ENCODE measurements at regions not wholly inside any gene's neighbourhood (a gene's known extent, or its start where the extent isn't known, plus 50 kb on each side); places are given as distances from the start of the nearest gene placed in this dataset.

GRCh38 chr13:37230346-37230745 is 124.9 kb upstream of the CSNK1A1L start:
- Histone ChIP-seq H3K4me3 (no peak overlapping the region), H3K27ac (no peak overlapping the region), H3K4me1 (no peaks in the 10 kb centered on the region), H3K27me3 (no peaks in the 10 kb centered on the region), H3K36me3 (no peaks in the 10 kb centered on the region), H3K9me3 (no peaks in the 10 kb centered on the region)
- TF ChIP-seq CTCF (IDR thresholded peaks at IDR 0.05) (no peak), POLR2A (IDR thresholded peaks at IDR 0.05) (no peak)
- intact Hi-C loops (cut with DNase I) = no loop called here
- DNase-seq = no peak

- H3K27ac ChIP-seq = no peak overlapping the region
- H3K4me3 ChIP-seq = no peak overlapping the region
- intact Hi-C loops (cut with DNase I) = no loop called here
- H3K9me3 ChIP-seq = no peaks in the 10 kb centered on the region
- no peak for TF ChIP-seq POLR2A (IDR thresholded peaks at IDR 0.05)
- TF ChIP-seq CTCF (IDR thresholded peaks at IDR 0.05) = no peak
- no peaks in the 10 kb centered on the region for H3K36me3 ChIP-seq
- WGBS, 2 donors = 0% methylated on average over 1 of the region's 1 CpG
- no peaks in the 10 kb centered on the region for H3K4me1 ChIP-seq
- no peak for DNase-seq
- H3K27me3 ChIP-seq = no peaks in the 10 kb centered on the region
Measured at GRCh38 chr13:37229931-37230330, 124.5 kb upstream of the CSNK1A1L start.

GRCh38 chr13:37226971-37227370 is 121.5 kb upstream of the CSNK1A1L start:
- Histone ChIP-seq H3K27me3 (no peaks in the 10 kb centered on the region), H3K36me3 (no peaks in the 10 kb centered on the region), H3K9me3 (no peaks in the 10 kb centered on the region), H3K27ac (no peak overlapping the region), H3K4me1 (no peaks in the 10 kb centered on the region), H3K4me3 (no peak overlapping the region)
- no peak for TF ChIP-seq POLR2A (IDR thresholded peaks at IDR 0.05)
- intact Hi-C loops (cut with DNase I) = no loop called here
- no peak for DNase-seq
- WGBS, 2 donors = 83 to 87% methylated on average over 4 of the region's 4 CpGs

- Histone ChIP-seq H3K4me1 (no peaks in the 10 kb centered on the region), H3K27me3 (no peaks in the 10 kb centered on the region), H3K4me3 (no peak overlapping the region), H3K9me3 (no peaks in the 10 kb centered on the region), H3K36me3 (no peaks in the 10 kb centered on the region), H3K27ac (no peak overlapping the region)
- 42 to 54% methylated on average over 1 of the region's 1 CpG for WGBS, 2 donors
- TF ChIP-seq POLR2A (IDR thresholded peaks at IDR 0.05) = no peak
- no peak for TF ChIP-seq CTCF (IDR thresholded peaks at IDR 0.05)
- intact Hi-C loops (cut with DNase I) = no loop called here
- no peak for DNase-seq
Measured at GRCh38 chr13:37225414-37226070, 120.1 kb upstream of the CSNK1A1L start.

GRCh38 chr13:37216331-37216730 is 110.9 kb upstream of the CSNK1A1L start:
- WGBS, 2 donors = 55 to 81% methylated on average over 1 of the region's 1 CpG
- Histone ChIP-seq H3K4me1 (no peaks in the 10 kb centered on the region), H3K4me3 (no peak overlapping the region), H3K36me3 (no peaks in the 10 kb centered on the region), H3K9me3 (no peaks in the 10 kb centered on the region), H3K27ac (no peak overlapping the region), H3K27me3 (no peaks in the 10 kb centered on the region)
- DNase-seq = no peak
- TF ChIP-seq POLR2A (IDR thresholded peaks at IDR 0.05) (no peak), CTCF (IDR thresholded peaks at IDR 0.05) (no peak)
- intact Hi-C loops (cut with DNase I) = no loop called here

- Histone ChIP-seq H3K4me1 (no peaks in the 10 kb centered on the region), H3K36me3 (no peaks in the 10 kb centered on the region), H3K9me3 (no peaks in the 10 kb centered on the region), H3K27ac (no peak overlapping the region), H3K27me3 (no peaks in the 10 kb centered on the region), H3K4me3 (no peak overlapping the region)
- TF ChIP-seq POLR2A (IDR thresholded peaks at IDR 0.05) (no peak), CTCF (IDR thresholded peaks at IDR 0.05) (no peak)
- DNase-seq = no peak
- intact Hi-C loops (cut with DNase I) = no loop called here
- WGBS, 2 donors = 69 to 81% methylated on average over 2 of the region's 2 CpGs
Measured at GRCh38 chr13:37212826-37213225, 107.4 kb upstream of the CSNK1A1L start.

Data from esophagus squamous epithelium (tissue), 5 donors.